K562 (cell line): ENCODE measurements at regions not wholly inside any gene's neighbourhood (a gene's known extent, or its start where the extent isn't known, plus 50 kb on each side); places are given as distances from the start of the nearest gene placed in this dataset.

Experiments
- E2F3 ChIP-seq: fragments of 250-450 bp; sonication (Bioruptor Pico); IDR thresholded peaks from 2 replicates; pipeline ENCODE4 v1.4.0; 2020; ENCODE audit warnings: mild to moderate bottlenecking
- KDM1A ChIP-seq, 2 experiments: fragments of 450-650 bp; IDR thresholded peaks; 2 replicates each; pipeline ENCODE4 v1.6.1; 2016; ENCODE audit warnings: mild to moderate bottlenecking in 2 of 2
- KHSRP ChIP-seq: fragments of 450-650 bp; IDR thresholded peaks from 2 replicates; pipeline ENCODE4 v1.6.1; 2017
- NFIC ChIP-seq: fragments of 450-650 bp; IDR thresholded peaks from 2 replicates; pipeline ENCODE4 v1.6.1; 2017; ENCODE audit warnings: mild to moderate bottlenecking, inconsistent platforms
- PCBP1 ChIP-seq: fragments of 200-400 bp; formaldehyde crosslinking; IDR thresholded peaks from 2 replicates; pipeline ENCODE4 v1.6.1; 2018; ENCODE audit warnings: mild to moderate bottlenecking, low read depth, low read length; ENCODE audit not compliant: poor library complexity, severe bottlenecking
- ZNF232 ChIP-seq: sonication (generic); formaldehyde crosslinking; IDR thresholded peaks from 2 replicates; pipeline ENCODE4 v1.8.0; 2022; ENCODE audit warnings: mild to moderate bottlenecking, missing genetic modification reagents
- TF ChIP-seq, protein P1 (sequence below): sonication (generic); formaldehyde crosslinking; IDR thresholded peaks from 2 replicates; pipeline ENCODE4 v1.8.0; 2022; ENCODE audit warnings: mild to moderate bottlenecking, missing genetic modification reagents, borderline replicate concordance
- TF ChIP-seq, protein P2 (sequence below): fragments of 450-650 bp; formaldehyde crosslinking; IDR thresholded peaks from 2 replicates; pipeline ENCODE4 v1.4.0; 2020; ENCODE audit warnings: mild to moderate bottlenecking, moderate library complexity
- TF ChIP-seq, protein P3 (sequence below): fragments of 450-650 bp; formaldehyde crosslinking; conservative IDR thresholded peaks from 2 replicates; pipeline ENCODE4 v1.4.0; 2022; ENCODE audit warnings: mild to moderate bottlenecking, missing genetic modification characterization

DNA sequence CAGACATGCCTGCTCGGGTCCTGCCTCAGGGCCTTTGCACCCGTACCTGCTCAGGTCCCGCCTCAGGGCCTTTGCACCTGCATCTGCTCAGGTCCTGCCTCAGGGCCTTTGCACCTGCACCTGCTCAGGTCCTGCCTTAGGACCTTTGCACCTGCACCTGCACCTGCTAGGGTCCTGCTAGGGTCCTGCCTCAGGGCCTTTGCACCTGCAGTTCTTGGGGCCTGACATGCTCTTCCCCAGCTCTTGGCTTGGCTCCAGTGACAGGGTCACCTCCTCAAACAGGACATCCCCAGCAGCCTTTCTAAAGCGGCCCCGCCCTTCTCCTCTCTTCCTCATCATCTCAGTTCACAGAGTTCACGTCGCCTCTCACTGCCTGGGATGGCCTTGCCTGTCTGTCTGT, 54.9 kb upstream of the NCOR2 start (continued):
- TF ChIP-seq, protein P1, sequence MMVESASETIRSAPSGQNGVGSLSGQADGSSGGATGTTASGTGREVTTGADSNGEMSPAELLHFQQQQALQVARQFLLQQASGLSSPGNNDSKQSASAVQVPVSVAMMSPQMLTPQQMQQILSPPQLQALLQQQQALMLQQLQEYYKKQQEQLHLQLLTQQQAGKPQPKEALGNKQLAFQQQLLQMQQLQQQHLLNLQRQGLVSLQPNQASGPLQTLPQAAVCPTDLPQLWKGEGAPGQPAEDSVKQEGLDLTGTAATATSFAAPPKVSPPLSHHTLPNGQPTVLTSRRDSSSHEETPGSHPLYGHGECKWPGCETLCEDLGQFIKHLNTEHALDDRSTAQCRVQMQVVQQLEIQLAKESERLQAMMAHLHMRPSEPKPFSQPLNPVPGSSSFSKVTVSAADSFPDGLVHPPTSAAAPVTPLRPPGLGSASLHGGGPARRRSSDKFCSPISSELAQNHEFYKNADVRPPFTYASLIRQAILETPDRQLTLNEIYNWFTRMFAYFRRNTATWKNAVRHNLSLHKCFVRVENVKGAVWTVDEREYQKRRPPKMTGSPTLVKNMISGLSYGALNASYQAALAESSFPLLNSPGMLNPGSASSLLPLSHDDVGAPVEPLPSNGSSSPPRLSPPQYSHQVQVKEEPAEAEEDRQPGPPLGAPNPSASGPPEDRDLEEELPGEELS, result no peak
- TF ChIP-seq E2F3 (no peak), KDM1A (IDR thresholded peaks at IDR 0.05) (peak; percentile 31 to 57; a peak in 2 of 4 replicates), NFIC (0 out of 2 replicates have a peak, but pooled peaks have one; percentile 26), KHSRP (no peak), ZNF232 (CRISPR knock-in tag) (no peak), PCBP1 (no peak)
- TF ChIP-seq, protein P2, sequence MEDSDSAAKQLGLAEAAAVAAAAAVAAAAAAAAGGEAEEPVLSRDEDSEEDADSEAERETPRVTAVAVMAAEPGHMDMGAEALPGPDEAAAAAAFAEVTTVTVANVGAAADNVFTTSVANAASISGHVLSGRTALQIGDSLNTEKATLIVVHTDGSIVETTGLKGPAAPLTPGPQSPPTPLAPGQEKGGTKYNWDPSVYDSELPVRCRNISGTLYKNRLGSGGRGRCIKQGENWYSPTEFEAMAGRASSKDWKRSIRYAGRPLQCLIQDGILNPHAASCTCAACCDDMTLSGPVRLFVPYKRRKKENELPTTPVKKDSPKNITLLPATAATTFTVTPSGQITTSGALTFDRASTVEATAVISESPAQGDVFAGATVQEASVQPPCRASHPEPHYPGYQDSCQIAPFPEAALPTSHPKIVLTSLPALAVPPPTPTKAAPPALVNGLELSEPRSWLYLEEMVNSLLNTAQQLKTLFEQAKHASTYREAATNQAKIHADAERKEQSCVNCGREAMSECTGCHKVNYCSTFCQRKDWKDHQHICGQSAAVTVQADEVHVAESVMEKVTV, result no peak
- TF ChIP-seq, protein P3, sequence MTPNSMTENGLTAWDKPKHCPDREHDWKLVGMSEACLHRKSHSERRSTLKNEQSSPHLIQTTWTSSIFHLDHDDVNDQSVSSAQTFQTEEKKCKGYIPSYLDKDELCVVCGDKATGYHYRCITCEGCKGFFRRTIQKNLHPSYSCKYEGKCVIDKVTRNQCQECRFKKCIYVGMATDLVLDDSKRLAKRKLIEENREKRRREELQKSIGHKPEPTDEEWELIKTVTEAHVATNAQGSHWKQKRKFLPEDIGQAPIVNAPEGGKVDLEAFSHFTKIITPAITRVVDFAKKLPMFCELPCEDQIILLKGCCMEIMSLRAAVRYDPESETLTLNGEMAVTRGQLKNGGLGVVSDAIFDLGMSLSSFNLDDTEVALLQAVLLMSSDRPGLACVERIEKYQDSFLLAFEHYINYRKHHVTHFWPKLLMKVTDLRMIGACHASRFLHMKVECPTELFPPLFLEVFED (CRISPR knock-in tag), result no peak
- TF ChIP-seq, all 486 proteins: peak for 7
